ENCODE measurements at regions not wholly inside any gene's neighbourhood (a gene's known extent, or its start where the extent isn't known, plus 50 kb on each side); places are given as distances from the start of the nearest gene placed in this dataset.

DNA sequence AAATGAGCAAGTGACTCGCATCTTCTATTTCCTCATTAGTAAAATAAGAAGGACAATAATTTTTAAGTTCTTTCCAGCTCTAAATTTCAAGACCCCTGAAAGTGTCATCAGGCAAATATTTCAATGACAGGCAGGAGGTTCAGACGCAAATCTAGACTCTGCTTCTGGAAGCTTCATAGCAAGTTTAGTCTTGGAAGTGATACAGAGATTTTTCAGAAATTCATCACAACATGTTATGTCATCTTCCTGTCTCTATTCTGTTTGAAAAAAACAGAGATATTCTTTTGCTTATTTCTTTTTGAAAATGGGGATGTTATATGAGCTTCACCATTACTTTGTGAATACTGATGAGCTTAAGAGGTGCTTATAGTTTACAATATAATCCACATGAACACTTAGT lies 74.0 kb downstream of the C3orf85 start:
- TF ChIP-seq, protein P1, sequence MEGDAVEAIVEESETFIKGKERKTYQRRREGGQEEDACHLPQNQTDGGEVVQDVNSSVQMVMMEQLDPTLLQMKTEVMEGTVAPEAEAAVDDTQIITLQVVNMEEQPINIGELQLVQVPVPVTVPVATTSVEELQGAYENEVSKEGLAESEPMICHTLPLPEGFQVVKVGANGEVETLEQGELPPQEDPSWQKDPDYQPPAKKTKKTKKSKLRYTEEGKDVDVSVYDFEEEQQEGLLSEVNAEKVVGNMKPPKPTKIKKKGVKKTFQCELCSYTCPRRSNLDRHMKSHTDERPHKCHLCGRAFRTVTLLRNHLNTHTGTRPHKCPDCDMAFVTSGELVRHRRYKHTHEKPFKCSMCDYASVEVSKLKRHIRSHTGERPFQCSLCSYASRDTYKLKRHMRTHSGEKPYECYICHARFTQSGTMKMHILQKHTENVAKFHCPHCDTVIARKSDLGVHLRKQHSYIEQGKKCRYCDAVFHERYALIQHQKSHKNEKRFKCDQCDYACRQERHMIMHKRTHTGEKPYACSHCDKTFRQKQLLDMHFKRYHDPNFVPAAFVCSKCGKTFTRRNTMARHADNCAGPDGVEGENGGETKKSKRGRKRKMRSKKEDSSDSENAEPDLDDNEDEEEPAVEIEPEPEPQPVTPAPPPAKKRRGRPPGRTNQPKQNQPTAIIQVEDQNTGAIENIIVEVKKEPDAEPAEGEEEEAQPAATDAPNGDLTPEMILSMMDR (conservative IDR thresholded peaks at IDR 0.05) = no peak
- TF ChIP-seq ZFX (IDR thresholded peaks at IDR 0.05) = no peak
